HS-27A (cell line): ENCODE measurements at regions not wholly inside any gene's neighbourhood (a gene's known extent, or its start where the extent isn't known, plus 50 kb on each side); places are given as distances from the start of the nearest gene placed in this dataset.
"Not testable (repeated sequence)": the region's sequence is repeated elsewhere in the genome, so short reads cannot be mapped to it uniquely, and the experiment has no call there.

ENCODE experiments used
- DNase-seq: peaks from one replicate; pipeline ENCODE4 v3.0.0-alpha.2; 2012; ENCODE audit warnings: low read depth, missing footprints

DNA sequence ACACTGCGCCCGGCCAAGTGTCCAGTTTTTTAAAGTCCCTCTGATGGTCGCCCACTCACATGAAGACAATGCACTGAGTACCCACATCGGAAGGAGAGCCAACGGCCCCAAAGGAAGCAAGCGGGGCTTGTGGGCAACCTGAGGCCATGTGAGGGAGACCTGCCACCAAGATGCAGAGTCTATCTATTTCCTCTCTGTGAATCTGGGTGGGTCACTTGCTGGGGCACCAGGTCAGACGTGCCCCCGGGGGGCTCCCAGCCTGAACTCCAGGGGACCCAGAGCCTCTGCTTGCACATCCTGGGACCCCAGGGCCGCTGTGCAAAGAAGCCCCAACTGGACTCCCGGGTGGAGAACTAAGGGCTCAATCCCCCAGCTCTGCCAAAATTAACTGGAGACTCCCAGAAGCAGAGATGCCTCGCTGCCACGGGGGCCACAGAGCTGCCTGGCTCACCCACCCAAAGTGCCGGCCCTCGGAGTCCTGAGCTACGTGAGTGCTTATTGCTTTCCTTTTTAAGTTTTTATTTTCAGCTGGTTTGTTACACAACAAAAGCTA is 106.4 kb downstream of the BRD1 start:
- DNase-seq = no peak

DNA sequence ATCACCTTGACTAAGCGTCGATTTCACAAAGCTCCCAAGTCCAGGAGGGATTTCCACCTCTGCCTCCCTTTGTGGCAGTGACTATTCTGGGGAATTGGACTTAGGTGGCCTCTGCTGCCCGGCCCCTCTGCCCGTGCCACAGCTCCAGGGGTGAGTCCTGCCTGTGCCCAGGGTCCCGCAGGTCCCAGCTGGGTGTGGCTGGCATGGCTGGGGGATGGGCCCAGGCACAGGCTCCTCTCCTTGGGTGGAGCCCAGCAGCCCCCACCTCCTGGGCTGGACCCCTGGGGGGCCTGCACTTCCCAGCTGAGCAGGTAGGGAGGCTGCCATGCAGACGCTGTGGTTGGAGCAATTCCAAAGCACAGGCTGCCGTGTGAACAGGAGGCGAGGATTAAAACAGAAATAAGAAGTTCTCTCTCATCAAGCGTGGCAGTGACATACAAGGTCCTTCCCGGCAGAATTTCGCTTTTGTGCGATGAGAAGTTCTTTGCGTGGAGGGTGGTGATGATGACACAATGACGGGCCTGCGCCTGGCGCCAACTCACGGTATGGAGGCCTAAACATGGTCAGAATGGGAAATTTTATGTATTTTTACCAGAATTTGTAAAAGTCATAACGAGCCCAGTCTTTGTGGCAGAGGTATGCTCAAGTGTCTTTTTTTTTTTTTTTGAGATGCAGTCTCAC is 107.3 kb downstream of the BRD1 start:
- DNase-seq = no peak

GRCh38 chr22:49719046-49719445 is 108.6 kb downstream of the BRD1 start:
- DNase-seq = no peak

- no peak for DNase-seq
Measured at GRCh38 chr22:49718396-49718795, 109.3 kb downstream of the BRD1 start.

- DNase-seq = no peak
Measured at GRCh38 chr22:49717322-49717919, 110.3 kb downstream of the BRD1 start.

DNA sequence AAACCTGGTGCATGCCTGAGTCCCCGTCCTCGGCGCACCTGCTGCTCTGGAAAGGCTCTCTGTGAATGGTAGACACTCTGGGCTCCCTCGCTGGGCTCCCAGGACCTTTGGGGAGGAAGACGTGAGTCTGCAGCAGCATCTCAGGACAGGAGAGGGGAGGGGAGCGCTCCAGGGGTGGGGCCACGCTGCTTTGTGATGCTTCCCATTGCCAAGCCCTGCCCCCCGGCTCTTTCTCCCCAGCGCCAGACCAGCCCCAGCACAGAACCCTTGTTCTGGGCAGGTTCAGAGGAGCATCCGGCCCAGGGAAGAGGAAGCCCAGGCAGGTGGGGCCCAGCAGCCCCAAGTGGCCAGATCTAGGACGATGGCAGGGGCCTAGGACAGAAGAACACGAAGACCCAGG is 111.2 kb downstream of the BRD1 start:
- DNase-seq = no peak

DNA sequence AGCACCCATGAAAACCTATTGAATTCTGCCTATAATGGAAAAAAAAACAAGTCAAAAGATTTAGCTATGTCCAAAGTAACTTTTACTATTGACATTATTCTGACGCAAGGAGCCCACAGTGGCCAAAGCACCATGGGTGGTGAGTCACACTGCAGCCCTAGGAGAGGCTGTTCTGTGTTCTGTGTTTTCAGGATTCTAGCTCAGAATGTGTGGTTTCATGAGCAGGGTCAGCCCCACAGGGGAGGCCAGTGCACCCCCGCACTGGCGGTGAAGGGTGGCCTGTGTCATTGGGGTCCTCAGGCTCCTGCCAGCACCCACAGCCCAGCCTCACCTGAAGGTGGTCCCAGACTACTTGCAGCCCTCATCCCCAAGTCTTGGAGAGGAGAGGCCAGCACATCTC is 112.2 kb downstream of the BRD1 start:
- DNase-seq = no peak

GRCh38 chr22:49713003-49713402 is 114.7 kb downstream of the BRD1 start:
- DNase-seq = no peak

DNA sequence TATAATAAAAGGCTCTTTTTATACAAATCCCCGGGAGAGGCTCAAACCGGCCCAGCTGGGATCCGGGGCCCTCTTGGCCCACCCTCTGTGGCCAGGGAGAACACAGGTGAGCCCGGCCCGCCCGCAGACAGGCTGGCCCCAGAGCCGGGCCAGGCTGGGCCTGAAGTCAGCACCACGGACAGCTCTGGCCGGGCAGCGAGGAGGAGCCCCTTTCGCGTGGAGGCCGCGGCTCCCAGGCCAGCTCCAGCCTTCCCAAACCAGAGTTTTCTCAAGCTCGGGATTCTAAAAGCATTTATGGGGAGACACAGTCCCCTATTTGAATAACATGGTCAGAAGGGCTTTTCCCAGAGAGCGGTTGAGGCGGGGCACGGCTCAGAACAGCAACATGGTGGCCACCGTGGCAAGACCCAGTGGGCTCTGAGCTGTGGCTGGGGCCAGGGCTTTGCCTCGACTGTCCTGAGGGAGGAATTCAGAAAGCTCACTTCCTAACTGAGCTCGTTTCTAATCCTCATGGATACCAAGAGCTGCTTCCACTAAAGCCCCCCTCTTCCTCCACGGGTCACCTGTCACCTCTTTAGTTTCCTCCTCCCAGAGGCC is 115.4 kb downstream of the BRD1 start:
- DNase-seq = no peak

GRCh38 chr22:49710746-49711145 is 116.9 kb downstream of the BRD1 start:
- DNase-seq = no peak

- no peak for DNase-seq
Measured at GRCh38 chr22:49709464-49709863, 118.2 kb downstream of the BRD1 start.

DNA sequence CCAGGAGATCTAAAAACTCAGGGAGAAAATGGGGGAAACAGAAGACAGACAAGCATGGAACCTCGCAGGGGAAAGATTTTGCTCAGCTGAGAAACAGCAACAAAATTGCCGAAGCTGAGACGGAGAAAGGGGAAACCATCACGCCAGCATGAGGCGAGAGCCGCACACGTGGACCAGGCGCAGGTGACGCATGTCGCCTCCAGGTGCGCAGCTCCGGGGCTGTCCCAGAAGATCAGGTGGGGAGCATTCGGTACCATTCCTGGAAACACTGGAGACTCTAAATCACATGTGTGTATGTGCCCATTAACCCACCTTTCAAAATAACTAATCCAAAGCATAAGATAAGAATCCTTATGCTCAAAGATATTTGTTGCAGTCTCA is 121.7 kb downstream of the BRD1 start:
- no peak for DNase-seq

DNA sequence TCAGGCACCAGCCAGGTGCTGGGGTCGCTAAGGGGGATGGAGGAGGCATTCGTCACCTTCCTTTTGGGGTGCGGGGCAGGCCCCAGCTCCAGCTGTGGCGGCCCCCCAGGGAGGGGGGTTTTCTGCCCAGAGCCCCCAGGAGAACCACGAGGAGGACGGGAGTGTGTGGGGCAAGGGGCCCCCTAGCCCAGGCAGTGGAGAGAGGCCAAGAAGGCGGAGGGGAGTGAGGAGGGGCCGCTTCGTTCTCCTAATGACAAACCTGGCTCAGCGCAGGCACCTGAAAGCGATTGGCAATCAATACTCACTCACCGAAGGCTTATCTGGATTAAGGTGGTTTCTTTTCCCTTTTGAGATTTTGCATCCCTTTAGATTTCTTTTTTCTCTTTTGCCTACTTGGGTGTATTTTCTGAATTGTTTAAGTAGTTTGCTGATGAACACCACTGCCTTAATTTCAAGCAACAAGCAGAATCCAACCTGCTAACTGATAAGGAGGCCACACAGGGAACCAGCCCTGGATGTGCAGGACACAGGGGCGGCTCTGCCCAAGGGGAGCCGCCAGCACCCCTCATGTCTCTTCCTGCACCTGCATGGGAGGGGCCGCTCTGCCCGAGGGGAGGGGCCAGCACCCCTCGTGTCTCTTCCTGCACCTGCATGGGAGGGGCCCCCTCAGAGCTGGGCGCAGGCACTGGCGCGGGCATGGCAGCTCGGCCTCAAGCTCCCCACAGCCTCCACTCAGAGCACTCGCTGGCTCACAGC is 122.3 kb downstream of the BRD1 start:
- DNase-seq = no peak

DNA sequence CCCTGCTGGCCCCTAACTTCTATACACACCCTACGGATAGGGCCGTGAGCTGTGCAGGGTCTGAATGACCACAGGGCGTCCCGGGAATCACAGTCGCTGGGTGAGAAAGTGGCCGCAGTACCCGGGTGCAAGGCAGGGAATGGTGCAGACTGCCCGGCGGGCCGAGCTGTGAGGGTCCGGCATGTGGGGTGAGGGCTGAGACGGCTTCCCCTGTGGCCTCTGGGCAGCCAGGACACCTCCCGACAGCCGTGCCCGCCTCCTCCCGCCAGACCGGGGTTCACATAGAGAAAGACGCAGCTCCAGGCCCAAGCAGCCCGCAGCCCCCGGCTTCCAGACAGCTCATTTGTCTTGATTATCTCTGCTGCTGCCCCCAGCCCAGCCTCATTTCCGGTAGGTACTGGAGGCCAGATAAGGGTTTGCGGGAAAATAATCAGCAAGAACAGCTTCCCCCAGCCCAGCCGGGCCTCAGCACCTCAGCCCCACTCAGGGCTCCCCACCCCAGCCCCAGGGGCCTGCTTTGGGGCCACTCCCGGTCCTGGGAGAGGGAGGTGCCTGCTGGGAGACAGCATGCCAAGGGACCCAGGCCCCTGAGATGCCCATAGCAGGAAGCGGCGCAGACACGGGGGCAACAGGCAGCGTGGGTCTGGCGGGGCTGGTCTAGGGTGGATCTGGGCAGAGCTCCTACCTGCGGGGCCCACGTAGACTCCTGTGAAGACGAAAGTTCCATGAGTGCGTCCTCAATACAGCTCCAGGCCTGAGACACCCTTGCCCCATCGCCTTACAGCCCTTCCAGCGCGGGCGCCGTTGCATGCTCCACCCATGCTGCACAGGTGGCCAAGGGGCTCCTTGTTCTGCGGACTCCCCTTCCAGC is 123.1 kb downstream of the BRD1 start:
- DNase-seq = no peak

- DNase-seq = no peak
Measured at GRCh38 chr22:49703990-49704344, 123.7 kb downstream of the BRD1 start.

GRCh38 chr22:49703505-49703904 is 124.2 kb downstream of the BRD1 start:
- no peak for DNase-seq

- no peak for DNase-seq
Measured at GRCh38 chr22:49702068-49702397, 125.6 kb downstream of the BRD1 start.

GRCh38 chr22:49701380-49702067 is 126.1 kb downstream of the BRD1 start:
- no peak for DNase-seq

- DNase-seq = no peak
Measured at GRCh38 chr22:49699928-49700498, 127.7 kb downstream of the BRD1 start.

GRCh38 chr22:49699476-49699875 is 128.2 kb downstream of the BRD1 start:
- DNase-seq = no peak

DNA sequence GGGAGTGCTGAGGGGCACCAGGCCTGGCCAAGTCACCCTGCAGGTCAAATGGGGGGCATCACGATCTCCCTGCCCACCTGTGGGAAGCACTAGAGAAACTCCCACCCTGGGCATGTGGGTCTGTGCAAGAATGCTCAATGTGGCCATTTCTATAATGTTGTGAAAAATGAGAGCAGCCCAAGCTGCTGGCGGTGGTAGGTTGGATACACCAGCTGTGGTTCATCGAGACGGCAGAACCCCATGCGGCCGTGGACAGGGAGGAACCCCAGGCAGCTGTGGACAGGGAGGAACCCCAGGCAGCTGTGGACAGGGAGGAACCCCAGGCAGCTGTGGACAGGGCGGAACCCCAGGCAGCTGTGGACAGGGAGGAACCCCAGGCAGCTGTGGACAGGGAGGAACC is 129.1 kb downstream of the BRD1 start:
- DNase-seq = not testable (repeated sequence)
